Eye (tissue), 1 donor: ENCODE measurements at regions not wholly inside any gene's neighbourhood (a gene's known extent, or its start where the extent isn't known, plus 50 kb on each side); places are given as distances from the start of the nearest gene placed in this dataset.
"Not testable (repeated sequence)": the region's sequence is repeated elsewhere in the genome, so short reads cannot be mapped to it uniquely, and the experiment has no call there.

ENCODE experiments used
- DNase-seq: peaks from one replicate; pipeline ENCODE4 v3.0.0-alpha.2; 2015

GRCh38 chr2:172295677-172296076, 131.7 kb upstream of the ITGA6 start:
- no peak for DNase-seq

GRCh38 chr2:172296267-172297046, 130.9 kb upstream of the ITGA6 start:
- no peak for DNase-seq

- no peak for DNase-seq
Measured at GRCh38 chr2:172297531-172297930, 129.9 kb upstream of the ITGA6 start.

- peak; percentile 22 for DNase-seq
Measured at GRCh38 chr2:172297950-172298349, 129.4 kb upstream of the ITGA6 start.

GRCh38 chr2:172299741-172300140, 127.6 kb upstream of the ITGA6 start:
- DNase-seq: no peak

GRCh38 chr2:172300851-172301250, 126.5 kb upstream of the ITGA6 start:
- DNase-seq: no peak

GRCh38 chr2:172305066-172305465, 122.3 kb upstream of the ITGA6 start:
- DNase-seq: no peak

GRCh38 chr2:172307800-172308199, 119.6 kb upstream of the ITGA6 start:
- DNase-seq: no peak

GRCh38 chr2:172308253-172308935, 119.0 kb upstream of the ITGA6 start:
- DNase-seq: no peak

GRCh38 chr2:172311921-172312345, 115.5 kb upstream of the ITGA6 start:
- DNase-seq: no peak

GRCh38 chr2:172313715-172314341, 113.6 kb upstream of the ITGA6 start:
- no peak for DNase-seq

- DNase-seq: not testable (repeated sequence)
Measured at GRCh38 chr2:172315070-172315469, 112.3 kb upstream of the ITGA6 start.

- no peak for DNase-seq
Measured at GRCh38 chr2:172322049-172322448, 105.3 kb upstream of the ITGA6 start.

GRCh38 chr2:172323256-172323655, 104.1 kb upstream of the ITGA6 start:
- no peak for DNase-seq

- DNase-seq: peak; percentile 77
Measured at GRCh38 chr2:172323861-172324597, 103.4 kb upstream of the ITGA6 start.

- no peak for DNase-seq
Measured at GRCh38 chr2:172326211-172326509, 101.2 kb upstream of the ITGA6 start.

- DNase-seq: no peak
Measured at GRCh38 chr2:172328103-172328841, 99.1 kb upstream of the ITGA6 start.

- no peak for DNase-seq
Measured at GRCh38 chr2:172329416-172329773, 98.0 kb upstream of the ITGA6 start.

- DNase-seq: no peak
Measured at GRCh38 chr2:172329774-172330671, 97.4 kb upstream of the ITGA6 start.

- DNase-seq: no peak
Measured at GRCh38 chr2:172332507-172332906, 94.9 kb upstream of the ITGA6 start.

- peak; percentile 43 for DNase-seq
Measured at GRCh38 chr2:172333235-172333977, 94.0 kb upstream of the ITGA6 start.
